Stimulated activated CD4-positive, alpha-beta T cell treated with anti-CD3 and anti-CD28 coated beads, Interleukin-15, amount 100 ng/mL, for 48 hours (primary cell): ENCODE measurements at regions not wholly inside any gene's neighbourhood (a gene's known extent, or its start where the extent isn't known, plus 50 kb on each side); places are given as distances from the start of the nearest gene placed in this dataset.
"Not testable (repeated sequence)": the region's sequence is repeated elsewhere in the genome, so short reads cannot be mapped to it uniquely, and the experiment has no call there.

Experiments used
- DNase-seq, 2 donors: peaks; one replicate each; pipeline ENCODE4 v3.0.0-alpha.2; 2020; ENCODE audit warnings: low read depth in 2 of 2

GRCh38 chr10:28186887-28187578, 115.8 kb downstream of the MPP7 start:
- DNase-seq, result no peak

GRCh38 chr10:28186461-28186860, 116.4 kb downstream of the MPP7 start:
- DNase-seq, result no peak

GRCh38 chr10:28184810-28185209, 118.1 kb downstream of the MPP7 start:
- DNase-seq, result no peak

- no peak for DNase-seq
Measured at GRCh38 chr10:28181478-28182096, 121.3 kb downstream of the MPP7 start.

- no peak for DNase-seq
Measured at GRCh38 chr10:28180654-28181053, 122.2 kb downstream of the MPP7 start.

GRCh38 chr10:28179743-28180099, 123.1 kb downstream of the MPP7 start:
- no peak for DNase-seq

GRCh38 chr10:28179006-28179742, 123.7 kb downstream of the MPP7 start:
- DNase-seq, result peak in 1 of 2 donors; percentile 24

GRCh38 chr10:28177944-28178637, 124.8 kb downstream of the MPP7 start:
- no peak for DNase-seq

- DNase-seq, result not testable (repeated sequence)
Measured at GRCh38 chr10:28176498-28176897, 126.4 kb downstream of the MPP7 start.

GRCh38 chr10:28172223-28172610, 130.6 kb downstream of the MPP7 start:
- no peak for DNase-seq

GRCh38 chr10:28171468-28172222, 131.2 kb downstream of the MPP7 start:
- no peak for DNase-seq

- DNase-seq, result no peak
Measured at GRCh38 chr10:28169525-28169924, 133.3 kb downstream of the MPP7 start.

GRCh38 chr10:28160866-28161405, 141.9 kb downstream of the MPP7 start:
- DNase-seq, result no peak

- DNase-seq, result no peak
Measured at GRCh38 chr10:28157379-28157778, 145.5 kb downstream of the MPP7 start.

GRCh38 chr10:28155726-28156125, 147.1 kb downstream of the MPP7 start:
- no peak for DNase-seq

GRCh38 chr10:28151636-28152035, 151.2 kb downstream of the MPP7 start:
- no peak for DNase-seq

- DNase-seq, result no peak
Measured at GRCh38 chr10:28149746-28150145, 150.9 kb upstream of the ODAD2 start.

- DNase-seq, result no peak
Measured at GRCh38 chr10:28147706-28148105, 148.8 kb upstream of the ODAD2 start.

GRCh38 chr10:28139138-28139537, 140.3 kb upstream of the ODAD2 start:
- DNase-seq, result no peak

- no peak for DNase-seq
Measured at GRCh38 chr10:28137907-28138880, 139.3 kb upstream of the ODAD2 start.
